IMR-90 (cell line): ENCODE measurements at regions not wholly inside any gene's neighbourhood (a gene's known extent, or its start where the extent isn't known, plus 50 kb on each side); places are given as distances from the start of the nearest gene placed in this dataset.

ENCODE experiments used
- ATAC-seq: fragments of 200-7000 bp; cut with Tn5 transposase; 2 replicates; pipeline ENCODE4 v1.9.1; 2020; ENCODE audit warnings: low read depth, mild to moderate bottlenecking, moderate library complexity
- BruUV-seq: library from RNA; stranded (reverse); fragments of 400-500 nt; replicated peaks from 2 replicates; lab custom pipeline; 2021; lab: Mats Ljungman, UMichigan
- CTCF ChIA-PET: fragments of 300-600 bp; formaldehyde crosslinking; extraction: SDS; loops from one replicate; lab custom pipeline; 2021; ENCODE audit warnings: antibody characterized with exemption; lab: Yijun Ruan, JAX
- POLR2A ChIA-PET: fragments of 300-600 bp; sonication (Branson Sonifier 250); formaldehyde crosslinking; loops from one replicate; lab custom pipeline; 2022; ENCODE audit warnings: antibody characterized with exemption; ENCODE audit not compliant: unreplicated experiment; lab: Charles Lee
- DNase-seq: peaks from one replicate; pipeline ENCODE4 v3.0.0; 2013
- H2AFZ ChIP-seq: replicated peaks from 2 replicates; pipeline ENCODE3; 2013; ENCODE audit warnings: low read length, mild to moderate bottlenecking; ENCODE audit not compliant: poor library complexity
- H2AK5ac ChIP-seq: 2 replicates; pipeline ENCODE4 v1.6.1; 2013; ENCODE audit warnings: low read depth, low read length, inconsistent platforms
- H2AK9ac ChIP-seq: replicated peaks from 2 replicates; pipeline ENCODE3; 2013; ENCODE audit warnings: mild to moderate bottlenecking, low read depth, low read length, moderate library complexity; ENCODE audit not compliant: poor library complexity
- H2BK120ac ChIP-seq: 2 replicates; pipeline ENCODE4 v1.6.1; 2013; ENCODE audit warnings: low read depth, low read length, inconsistent platforms
- H2BK15ac ChIP-seq: 3 replicates; pipeline ENCODE4 v1.6.1; 2013; ENCODE audit warnings: low read depth, low read length, inconsistent platforms
- H2BK20ac ChIP-seq: 2 replicates; pipeline ENCODE4 v1.6.1; 2013; ENCODE audit warnings: low read depth, mild to moderate bottlenecking, inconsistent platforms, low read length, moderate library complexity
- H2BK5ac ChIP-seq: 2 replicates; pipeline ENCODE4 v1.6.1; 2013; ENCODE audit warnings: mild to moderate bottlenecking, low read depth, low read length, inconsistent platforms; ENCODE audit not compliant: poor library complexity, severe bottlenecking
- H3K14ac ChIP-seq: replicated peaks from 2 replicates; pipeline ENCODE4 v1.6.1; 2013; ENCODE audit warnings: low read depth, low read length, inconsistent platforms
- H3K18ac ChIP-seq: 2 replicates; pipeline ENCODE4 v1.6.1; 2013; ENCODE audit warnings: low read depth, low read length, control low read depth
- H3K23ac ChIP-seq: 2 replicates; pipeline ENCODE4 v1.6.1; 2013; ENCODE audit warnings: low read depth, low read length, inconsistent platforms
- H3K27ac ChIP-seq: 2 replicates; pipeline ENCODE4 v1.5.1; 2013; ENCODE audit warnings: mild to moderate bottlenecking, control low read depth, low read length; ENCODE audit not compliant: insufficient read depth
- H3K27me3 ChIP-seq: 2 replicates; pipeline ENCODE4 v1.6.1; 2013; ENCODE audit warnings: low read length; ENCODE audit not compliant: control insufficient read depth, insufficient read depth
- H3K36me3 ChIP-seq: 2 replicates; pipeline ENCODE4 v1.6.1; 2013; ENCODE audit warnings: low read length, mixed read lengths; ENCODE audit not compliant: control insufficient read depth, insufficient read depth
- H3K4ac ChIP-seq: 2 replicates; pipeline ENCODE4 v1.6.1; 2013; ENCODE audit warnings: low read depth, low read length, inconsistent platforms
- H3K4me1 ChIP-seq: 2 replicates; pipeline ENCODE4 v1.6.1; 2013; ENCODE audit warnings: low read length, mixed read lengths; ENCODE audit not compliant: control insufficient read depth, insufficient read depth
- H3K4me2 ChIP-seq: 2 replicates; pipeline ENCODE4 v1.6.1; 2013; ENCODE audit warnings: low read depth, mild to moderate bottlenecking, control low read depth, low read length, moderate library complexity
- H3K4me3 ChIP-seq: 2 replicates; pipeline ENCODE4 v1.5.1; 2013; ENCODE audit warnings: low read depth, mild to moderate bottlenecking, control low read depth, low read length, moderate library complexity; ENCODE audit not compliant: insufficient read depth
- H3K56ac ChIP-seq: 2 replicates; pipeline ENCODE4 v1.6.1; 2013; ENCODE audit warnings: low read length, inconsistent platforms; ENCODE audit not compliant: insufficient read depth; ENCODE audit errors: extremely low read depth
- H3K79me1 ChIP-seq, 2 experiments: 2 replicates each; pipeline ENCODE4 v1.6.1; 2013; ENCODE audit warnings: low read length in 2 of 2, inconsistent platforms in 1 of 2, low read depth in 1 of 2
- H3K9ac ChIP-seq: 2 replicates; pipeline ENCODE4 v1.6.1; 2013; ENCODE audit warnings: low read depth, low read length, control low read depth
- H3K9me1 ChIP-seq: 2 replicates; pipeline ENCODE4 v1.6.1; 2013; ENCODE audit warnings: low read length, inconsistent platforms; ENCODE audit not compliant: insufficient read depth
- H3K9me3 ChIP-seq: 2 replicates; pipeline ENCODE4 v1.6.1; 2013; ENCODE audit warnings: low read length; ENCODE audit not compliant: control insufficient read depth, insufficient read depth
- H4K20me1 ChIP-seq: 2 replicates; pipeline ENCODE4 v1.6.1; 2013; ENCODE audit warnings: low read length, inconsistent platforms; ENCODE audit not compliant: insufficient read depth
- H4K5ac ChIP-seq: 2 replicates; pipeline ENCODE4 v1.6.1; 2013; ENCODE audit warnings: mild to moderate bottlenecking, low read depth, low read length, control low read depth
- H4K8ac ChIP-seq, 2 experiments: 2 replicates each; pipeline ENCODE4 v1.6.1; 2013; ENCODE audit warnings: low read depth in 2 of 2, low read length in 2 of 2, control low read depth in 1 of 2, inconsistent platforms in 1 of 2
- H4K91ac ChIP-seq: 2 replicates; pipeline ENCODE4 v1.6.1; 2013; ENCODE audit warnings: low read depth, low read length, inconsistent platforms; ENCODE audit not compliant: insufficient read depth
- SMC3 ChIP-seq: fragments of 150-350 bp; IDR thresholded peaks from 2 replicates; pipeline ENCODE4 v1.6.1; 2016; ENCODE audit warnings: low read depth, mild to moderate bottlenecking, antibody characterized with exemption, low read length, moderate library complexity
- WGBS, 2 experiments: methylation state at CpG; one replicate each; pipeline versions ENCODE4 v1.1.5 to v1.1.7; 2013; ENCODE audit warnings: missing lambda C conversion rate in 2 of 2; ENCODE audit not compliant: insufficient read length in 1 of 2; ENCODE audit errors: extremely low coverage in 2 of 2; 5-methylcytosine and 5-hydroxymethylcytosine counted together
- dilution Hi-C: fragments of 300-500 bp; cut with HindIII; formaldehyde crosslinking; loops from one replicate; pipeline ENCODE4 v1.14.3; 2018; ENCODE audit warnings: low sequenced_read_pairs; ENCODE audit not compliant: unreplicated experiment
- in situ Hi-C: fragments of 300-500 bp; cut with MboI; formaldehyde crosslinking; loops from 3 replicates; pipeline ENCODE4 v1.14.3; 2019; ENCODE audit warnings: low sequenced_read_pairs, inconsistent platforms, mixed read lengths
- intact Hi-C: fragments of 100-400 bp; cut with micrococcal nuclease; formaldehyde crosslinking; loops from 2 replicates; pipeline ENCODE4 v1.10.0; 2022

DNA sequence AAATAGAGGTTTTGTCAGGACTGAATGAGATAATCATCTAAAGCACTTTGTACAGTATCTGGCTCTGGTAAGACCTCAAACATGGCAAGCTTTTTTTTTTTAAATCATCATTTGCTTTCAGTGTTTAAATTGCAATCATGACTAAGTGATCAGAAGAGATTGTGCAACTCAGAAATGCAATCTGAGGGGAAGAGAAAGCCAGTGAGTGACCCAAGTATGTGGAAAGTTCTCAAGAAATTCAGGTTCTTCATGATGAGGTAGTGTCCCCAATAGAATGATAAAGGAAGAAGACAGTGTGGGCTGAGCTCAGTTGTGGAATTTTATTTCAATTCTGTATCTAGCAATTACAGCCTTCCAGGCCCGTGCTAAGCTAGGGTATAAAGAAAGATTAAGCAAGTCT is 132.2 kb upstream of the TBC1D5 start:
- Histone ChIP-seq H3K14ac (no peak overlapping the region), H3K4me2 (no peak overlapping the region), H2BK5ac (no peak overlapping the region), H3K23ac (no peak overlapping the region), H2AK5ac (no peak overlapping the region), H2BK20ac (no peak overlapping the region), H4K91ac (no peak overlapping the region), H3K4ac (no peak overlapping the region), H4K5ac (no peak overlapping the region), H2BK120ac (no peak overlapping the region), H3K27ac (no peak overlapping the region), H3K9me1 (no peaks in the 10 kb centered on the region), H3K18ac (no peak overlapping the region), H3K79me1 (no peaks in the 10 kb centered on the region), H4K8ac (no peak overlapping the region), H3K27me3 (no peaks in the 10 kb centered on the region), H4K20me1 (no peaks in the 10 kb centered on the region), H3K4me1 (no peaks in the 10 kb centered on the region), H3K36me3 (no peaks in the 10 kb centered on the region), H3K4me3 (no peak overlapping the region), H3K9ac (no peak overlapping the region), H3K9me3 (no peaks in the 10 kb centered on the region), H2AFZ (no peak overlapping the region), H2AK9ac (no peak overlapping the region), H3K56ac (no peak overlapping the region), H2BK15ac (no peak overlapping the region)
- in situ Hi-C loops (no loop called here), dilution Hi-C loops (no loop called here), intact Hi-C loops (no loop called here)
- DNase-seq: no peak
- POLR2A ChIA-PET: no interaction called here
- WGBS, 2 experiments: no CpG with 5 or more reads among the region's 1 CpG
- no peak for TF ChIP-seq SMC3
- BruUV-seq: no TSS peak
- CTCF ChIA-PET: no interaction called here
- ATAC-seq: no peak
